ENCODE measurements at regions not wholly inside any gene's neighbourhood (a gene's known extent, or its start where the extent isn't known, plus 50 kb on each side); places are given as distances from the start of the nearest gene placed in this dataset.

GRCh38 chr9:90300611-90301276 lies 341.9 kb downstream of the DIRAS2 start:
- Histone ChIP-seq H3K36me3 (ENCODE audit: insufficient read depth) (no peaks in the 10 kb centered on the region), H4K20me1 (replicated peaks; ENCODE audit: insufficient read depth) (no peaks in the 10 kb centered on the region), H3K4me1 (ENCODE audit: insufficient read depth) (no peaks in the 10 kb centered on the region), H3K4me2 (no peak overlapping the region), H3K27me3 (ENCODE audit: insufficient read depth) (no peaks in the 10 kb centered on the region), H3K9me2 (ENCODE audit: insufficient read depth) (0 out of 2 replicates have a peak, but pooled peaks cover 4% of the 10 kb centered on the region), H3F3A (replicated peaks; ENCODE audit: low read depth) (no peaks in the 10 kb centered on the region), H3K4me3 (no peak overlapping the region), H3K27ac (ENCODE audit: low read depth) (no peak overlapping the region), H2AFZ (no peak overlapping the region), H3K79me2 (replicated peaks; ENCODE audit: insufficient read depth) (no peaks in the 10 kb centered on the region)
- Mint-ChIP-seq H3K9me3 (no peaks in the 10 kb centered on the region), H3K27ac (no peak overlapping the region), H3K4me1 (no peaks in the 10 kb centered on the region; the same call in 2 of the 3 replicates), H3K36me3 (ENCODE audit: low read depth) (no peaks in the 10 kb centered on the region), H3K27me3 (ENCODE audit: insufficient read depth, low read depth, poor library complexity) (no peaks in the 10 kb centered on the region), H3K4me3 (no peak overlapping the region)
- TF ChIP-seq CTCF (conservative IDR thresholded peaks at IDR 0.05; ENCODE audit: low read depth in 2 of 2), result no peak
- TF ChIP-seq ETS1 (IDR thresholded peaks at IDR 0.05), result no peak
- TF ChIP-seq REST (IDR thresholded peaks at IDR 0.05; ENCODE audit: unreplicated experiment), result no peak
- no peak for TF ChIP-seq EZH2 (IDR thresholded peaks at IDR 0.05; ENCODE audit: low read depth, unreplicated experiment)
- TF ChIP-seq ZNF462 (CRISPR knock-in tag; IDR thresholded peaks at IDR 0.05), result no peak
- no peak for TF ChIP-seq EZH2phosphoT487 (IDR thresholded peaks at IDR 0.05; ENCODE audit: unreplicated experiment)
- no peak for TF ChIP-seq CREB1 (CRISPR knock-in tag; IDR thresholded peaks at IDR 0.05; ENCODE audit: low read depth)
- TF ChIP-seq JUNB (IDR thresholded peaks at IDR 0.05; ENCODE audit: unreplicated experiment), result no peak
- no peak for TF ChIP-seq ZNF331 (CRISPR knock-in tag; IDR thresholded peaks at IDR 0.05; ENCODE audit: low read depth)
- no peak for TF ChIP-seq NANOG (IDR thresholded peaks at IDR 0.05; ENCODE audit: borderline replicate concordance)
- no peak for TF ChIP-seq ZNF114 (CRISPR knock-in tag; IDR thresholded peaks at IDR 0.05)
- TF ChIP-seq POLR2AphosphoS5 (IDR thresholded peaks at IDR 0.05; ENCODE audit: low read depth), result no peak
- no peak for TF ChIP-seq STAT1 (IDR thresholded peaks at IDR 0.05; ENCODE audit: unreplicated experiment)
- ATAC-seq (no peak), DNase-seq (ENCODE audit: low spot score) (no peak)

Data from GM23338 (cell line).